Large intestine (tissue), 3 donors: ENCODE measurements at regions not wholly inside any gene's neighbourhood (a gene's known extent, or its start where the extent isn't known, plus 50 kb on each side); places are given as distances from the start of the nearest gene placed in this dataset.

ENCODE experiments used
- DNase-seq, 2 donors: peaks; one replicate each; pipeline versions ENCODE4 v3.0.0 to v3.0.0-alpha.2; 2013
- H3K27ac ChIP-seq: one replicate; pipeline ENCODE4 v1.5.1; 2013; ENCODE audit warnings: low read length
- H3K27me3 ChIP-seq: 2 replicates; pipeline ENCODE4 v1.6.1; 2013; ENCODE audit warnings: low read length; ENCODE audit not compliant: control insufficient read depth, insufficient read depth
- H3K36me3 ChIP-seq: 2 replicates; pipeline ENCODE4 v1.6.1; 2013; ENCODE audit warnings: low read length; ENCODE audit not compliant: control insufficient read depth, insufficient read depth
- H3K4me1 ChIP-seq: one replicate; pipeline ENCODE4 v1.6.1; 2013; ENCODE audit warnings: low read length; ENCODE audit not compliant: control insufficient read depth, insufficient read depth
- H3K4me3 ChIP-seq: one replicate; pipeline ENCODE4 v1.5.1; 2013; ENCODE audit warnings: low read length
- H3K9me3 ChIP-seq: one replicate; pipeline ENCODE4 v1.6.1; 2013; ENCODE audit warnings: mild to moderate bottlenecking, low read depth, low read length, moderate library complexity; ENCODE audit not compliant: control insufficient read depth
- WGBS: methylation state at CpG from one replicate; pipeline ENCODE4 v1.1.5; 2013; ENCODE audit warnings: low lambda C conversion rate; ENCODE audit not compliant: insufficient coverage; 5-methylcytosine and 5-hydroxymethylcytosine counted together

DNA sequence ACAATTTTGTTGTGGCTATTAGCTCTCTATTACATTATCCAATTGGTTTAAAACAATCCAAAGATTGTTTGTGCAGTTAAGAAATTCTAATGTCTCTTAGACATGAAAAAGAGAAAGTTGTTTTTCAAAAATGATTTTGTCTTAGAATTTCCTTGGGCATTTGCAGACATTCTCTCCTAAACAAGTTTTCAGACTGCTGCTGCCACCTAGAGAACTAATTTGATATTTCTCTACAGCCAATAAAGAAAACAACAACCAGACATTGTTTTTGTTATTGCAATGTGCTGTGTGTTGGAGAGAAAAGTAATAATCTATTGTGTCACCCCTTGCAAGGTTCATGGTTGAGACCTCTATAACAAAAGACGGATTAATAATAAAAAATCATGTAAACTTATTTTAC, 119.0 kb upstream of the SYT4 start:
- Histone ChIP-seq H3K27ac (no peak overlapping the region), H3K4me1 (no peaks in the 10 kb centered on the region), H3K36me3 (no peaks in the 10 kb centered on the region), H3K27me3 (no peaks in the 10 kb centered on the region), H3K9me3 (no peaks in the 10 kb centered on the region), H3K4me3 (no peak overlapping the region)
- DNase-seq: no peak
- no CpG with 5 or more reads among the region's 1 CpG for WGBS

DNA sequence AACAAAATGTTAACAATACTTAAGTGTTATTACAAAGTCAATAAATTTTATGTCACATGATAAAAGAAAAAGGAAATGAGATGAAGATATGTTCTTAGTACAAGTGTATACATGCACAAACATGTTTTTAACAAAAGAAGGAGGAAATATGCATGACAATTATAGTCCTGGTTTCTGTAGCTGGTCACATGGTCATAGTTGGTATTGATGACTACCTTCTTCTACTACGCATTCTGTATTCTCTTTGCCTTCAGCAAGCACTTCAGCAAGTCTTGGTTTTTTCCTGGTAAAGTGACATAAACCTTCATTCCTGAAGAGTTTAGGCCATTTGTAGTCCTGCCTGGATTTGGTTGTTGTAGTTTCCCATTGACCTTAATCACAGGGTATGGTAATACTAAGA, 121.3 kb upstream of the SYT4 start:
- no peak overlapping the region for H3K4me3 ChIP-seq
- H3K27ac ChIP-seq: no peak overlapping the region
- no peaks in the 10 kb centered on the region for H3K27me3 ChIP-seq
- H3K36me3 ChIP-seq: no peaks in the 10 kb centered on the region
- no peaks in the 10 kb centered on the region for H3K9me3 ChIP-seq
- WGBS: no CpG with 5 or more reads among the region's 1 CpG
- no peak for DNase-seq
- H3K4me1 ChIP-seq: no peaks in the 10 kb centered on the region

DNA sequence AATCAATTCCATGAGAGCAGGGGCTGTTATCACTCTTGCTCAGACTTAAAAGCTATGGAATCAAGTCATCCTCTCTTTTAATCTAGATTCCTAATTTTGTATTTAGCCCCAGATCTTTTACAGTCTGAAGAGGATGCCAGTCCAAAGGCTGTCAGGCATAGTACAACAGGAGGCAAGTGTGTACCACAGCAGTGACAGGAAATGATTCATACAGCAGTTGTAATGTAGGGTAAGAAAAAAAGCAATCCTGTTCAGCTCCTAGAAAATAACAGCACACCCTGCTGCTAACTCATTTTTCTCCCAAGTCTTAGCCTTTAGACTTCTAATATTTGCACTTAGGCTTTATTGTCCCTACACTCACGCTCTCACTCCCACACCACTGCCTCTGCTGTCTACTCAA, 127.8 kb upstream of the SYT4 start:
- no peak for DNase-seq
- Histone ChIP-seq H3K9me3 (no peaks in the 10 kb centered on the region), H3K4me3 (no peak overlapping the region), H3K27ac (no peak overlapping the region), H3K27me3 (no peaks in the 10 kb centered on the region), H3K4me1 (no peaks in the 10 kb centered on the region), H3K36me3 (no peaks in the 10 kb centered on the region)
- 11% methylated on average over 1 of the region's 1 CpG for WGBS

DNA sequence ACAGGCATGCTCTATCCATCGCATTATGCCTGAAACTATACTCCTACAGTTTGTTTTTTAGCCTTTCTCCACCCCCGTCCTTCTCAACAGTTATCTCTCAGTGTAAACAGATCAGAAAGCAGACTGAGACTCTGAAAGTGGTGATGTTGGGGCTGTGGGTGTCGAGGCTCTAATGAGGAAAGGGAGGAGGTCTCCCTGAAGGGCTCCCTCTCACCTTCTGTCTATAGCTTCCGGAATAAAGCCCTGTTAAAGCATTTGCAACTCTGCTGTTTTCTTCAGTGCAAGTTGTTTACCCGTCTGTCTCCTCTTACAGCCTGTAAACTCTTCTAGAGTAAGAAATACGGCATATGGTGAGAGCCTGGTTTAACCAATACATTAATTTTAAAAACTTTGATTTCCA, 136.7 kb upstream of the SYT4 start:
- 36% methylated on average over 2 of the region's 6 CpGs for WGBS
- no peak for DNase-seq
- Histone ChIP-seq H3K27ac (no peak overlapping the region), H3K27me3 (no peaks in the 10 kb centered on the region), H3K4me1 (no peaks in the 10 kb centered on the region), H3K36me3 (no peaks in the 10 kb centered on the region), H3K9me3 (no peaks in the 10 kb centered on the region), H3K4me3 (no peak overlapping the region)

GRCh38 chr18:43420091-43420490, 142.8 kb upstream of the SYT4 start:
- DNase-seq: no peak
- H3K36me3 ChIP-seq: no peaks in the 10 kb centered on the region

DNA sequence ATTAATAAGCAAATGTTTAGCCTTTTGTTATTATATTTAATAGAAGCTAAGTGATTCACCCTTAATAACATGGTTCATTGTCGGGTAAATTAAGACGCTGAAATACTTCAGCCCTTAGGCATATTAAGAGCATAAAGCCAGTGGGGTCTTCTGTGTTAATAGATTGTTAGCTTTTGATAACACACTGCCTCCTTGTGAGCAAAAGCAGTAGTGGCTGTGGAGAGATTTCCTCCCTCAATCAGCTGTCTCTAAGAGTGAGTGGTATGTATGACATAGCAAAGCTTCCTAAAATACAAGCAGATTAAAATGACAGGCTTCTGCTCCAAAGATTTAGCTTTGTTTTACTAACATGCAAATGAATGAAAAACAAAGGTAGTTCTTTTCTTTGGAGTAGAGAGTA, 143.7 kb upstream of the SYT4 start:
- H3K36me3 ChIP-seq: no peaks in the 10 kb centered on the region
- no peak overlapping the region for H3K4me3 ChIP-seq
- H3K9me3 ChIP-seq: no peaks in the 10 kb centered on the region
- no peaks in the 10 kb centered on the region for H3K27me3 ChIP-seq
- no peak for DNase-seq
- no peak overlapping the region for H3K27ac ChIP-seq
- WGBS: no CpG with 5 or more reads among the region's 2 CpGs
- no peaks in the 10 kb centered on the region for H3K4me1 ChIP-seq

More at GRCh38 chr18:43420091-43420490, 142.8 kb upstream of the SYT4 start:
- H3K27ac ChIP-seq: no peak overlapping the region
- H3K4me3 ChIP-seq: no peak overlapping the region
- no peaks in the 10 kb centered on the region for H3K9me3 ChIP-seq
- no peaks in the 10 kb centered on the region for H3K4me1 ChIP-seq
- no peaks in the 10 kb centered on the region for H3K27me3 ChIP-seq

DNA sequence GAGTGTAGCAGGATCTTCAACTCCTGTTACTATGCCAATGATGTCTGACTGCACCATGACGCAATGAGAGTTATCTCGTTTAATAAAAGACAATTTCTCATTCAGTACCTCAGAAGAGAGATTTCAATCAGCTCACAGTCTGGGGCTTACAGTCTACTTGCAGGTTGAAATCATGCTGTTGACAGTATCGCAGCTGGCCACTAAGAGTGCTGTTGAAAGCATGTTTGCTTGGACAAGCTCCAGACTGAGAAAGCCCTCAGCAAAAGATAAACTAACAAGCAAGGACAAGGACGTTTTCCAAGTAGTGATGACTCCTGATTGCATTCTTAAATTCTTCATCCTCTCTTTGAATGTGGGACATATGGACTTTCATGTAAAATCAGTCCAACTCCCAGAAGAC, 145.2 kb upstream of the SYT4 start:
- WGBS: no CpG with 5 or more reads among the region's 4 CpGs
- peak in 1 of 2 donors; percentile 3 for DNase-seq
- Histone ChIP-seq H3K4me3 (no peak overlapping the region), H3K4me1 (no peaks in the 10 kb centered on the region), H3K9me3 (no peaks in the 10 kb centered on the region), H3K27me3 (no peaks in the 10 kb centered on the region), H3K27ac (no peak overlapping the region), H3K36me3 (no peaks in the 10 kb centered on the region)

DNA sequence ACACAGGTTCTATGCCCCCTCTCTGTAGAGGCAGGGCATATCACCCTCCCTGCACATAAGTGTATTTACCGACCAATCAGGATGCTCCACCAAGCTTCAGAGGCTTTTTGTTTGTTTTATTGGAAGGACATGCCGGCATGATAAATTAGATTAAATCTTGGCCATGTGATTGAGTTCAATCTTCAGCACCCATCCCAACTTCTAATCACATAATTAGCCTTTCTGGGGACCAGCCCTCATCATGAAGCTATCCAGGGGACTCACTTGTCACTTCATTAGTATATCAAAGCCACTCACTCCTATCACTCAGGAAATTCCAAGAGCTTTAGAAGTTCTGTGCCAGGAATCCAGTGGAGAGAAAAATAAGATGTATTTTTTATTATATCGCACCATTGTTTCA, 158.6 kb upstream of the SYT4 start:
- no peak for DNase-seq
- H3K36me3 ChIP-seq: no peaks in the 10 kb centered on the region
- no peaks in the 10 kb centered on the region for H3K27me3 ChIP-seq
- no peak overlapping the region for H3K27ac ChIP-seq
- H3K9me3 ChIP-seq: no peaks in the 10 kb centered on the region
- no peak overlapping the region for H3K4me3 ChIP-seq
- H3K4me1 ChIP-seq: no peaks in the 10 kb centered on the region
- no CpG with 5 or more reads among the region's 3 CpGs for WGBS

- 100% methylated on average over 3 of the region's 4 CpGs for WGBS
- Histone ChIP-seq H3K27ac (no peak overlapping the region), H3K9me3 (peaks cover 2% of the 10 kb centered on the region), H3K4me1 (no peaks in the 10 kb centered on the region), H3K4me3 (no peak overlapping the region), H3K27me3 (no peaks in the 10 kb centered on the region), H3K36me3 (no peaks in the 10 kb centered on the region)
- no peak for DNase-seq
Observed at GRCh38 chr18:43442131-43442530, 164.8 kb upstream of the SYT4 start.

- no peak overlapping the region for H3K4me3 ChIP-seq
- no peaks in the 10 kb centered on the region for H3K36me3 ChIP-seq
- no peak for DNase-seq
- H3K9me3 ChIP-seq: peaks cover 2% of the 10 kb centered on the region
- H3K27me3 ChIP-seq: no peaks in the 10 kb centered on the region
- H3K27ac ChIP-seq: no peak overlapping the region
- whole genome bisulfite sequencing: no CpG with 5 or more reads among the region's 1 CpG
- no peaks in the 10 kb centered on the region for H3K4me1 ChIP-seq
Observed at GRCh38 chr18:43442571-43442970, 165.3 kb upstream of the SYT4 start.

- Histone ChIP-seq H3K27ac (no peak overlapping the region), H3K4me1 (no peaks in the 10 kb centered on the region), H3K36me3 (no peaks in the 10 kb centered on the region), H3K27me3 (no peaks in the 10 kb centered on the region), H3K4me3 (no peak overlapping the region), H3K9me3 (peaks cover 5% of the 10 kb centered on the region)
- DNase-seq: no peak
Observed at GRCh38 chr18:43465483-43465882, 188.2 kb upstream of the SYT4 start.
